ENCODE measurements at regions not wholly inside any gene's neighbourhood (a gene's known extent, or its start where the extent isn't known, plus 50 kb on each side); places are given as distances from the start of the nearest gene placed in this dataset.

DNA sequence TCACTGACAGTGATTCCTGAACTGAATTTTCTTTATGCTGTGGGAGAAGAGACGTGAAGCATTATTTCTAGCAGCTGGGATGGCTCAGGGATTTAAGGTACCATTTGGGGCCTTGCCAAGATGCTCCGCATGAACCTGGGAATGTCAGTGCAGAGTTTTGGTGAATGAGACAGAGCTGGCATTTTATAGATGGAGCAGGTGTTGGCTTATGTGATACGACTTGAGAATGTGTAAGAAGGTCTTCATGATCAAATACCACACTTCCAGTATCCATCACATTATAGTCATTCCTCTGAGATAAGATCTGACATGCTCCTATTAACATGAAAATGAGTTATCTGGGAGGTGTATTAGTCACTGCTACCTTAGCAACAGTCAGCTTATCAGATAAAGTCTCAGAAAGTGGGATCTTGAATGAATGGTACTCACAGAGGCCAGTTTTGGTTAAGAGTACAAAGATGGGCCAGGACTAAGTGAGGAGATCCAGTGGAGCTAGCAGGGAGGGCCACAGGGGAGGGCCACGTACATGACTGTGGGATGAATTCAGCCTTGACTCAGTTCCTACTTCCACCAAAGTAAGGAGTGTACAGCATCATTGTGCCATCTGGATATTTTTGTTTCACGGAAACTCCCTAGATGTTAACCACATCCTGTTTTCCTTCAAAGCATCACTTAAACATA lies 116.7 kb downstream of the SPCS3 start:
- Histone ChIP-seq H3K27me3 (ENCODE audit: insufficient read depth, low read length) (no peaks in the 10 kb centered on the region), H2AFZ (ENCODE audit: insufficient read depth, low read length, poor library complexity) (no peak overlapping the region), H3K27ac (ENCODE audit: low read depth, low read length) (no peak overlapping the region)

DNA sequence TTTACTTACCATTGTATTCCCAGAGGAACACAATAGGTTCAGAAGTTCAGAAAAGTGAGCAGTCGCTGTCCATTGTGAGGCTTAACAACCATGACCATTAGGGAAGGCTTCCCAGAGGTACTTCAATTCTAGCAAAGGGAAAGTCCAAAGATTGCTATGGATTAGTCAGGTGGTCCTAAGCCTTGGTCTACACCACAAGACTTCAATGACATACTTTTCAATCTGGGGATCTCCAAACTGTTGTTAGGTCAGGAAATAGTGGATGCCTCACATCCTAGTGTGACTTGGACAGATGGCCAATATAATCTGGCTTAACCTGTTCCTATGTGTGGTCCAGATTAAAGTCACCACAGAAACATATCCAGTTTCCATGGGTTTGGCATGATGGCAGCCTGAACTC lies 118.0 kb downstream of the SPCS3 start:
- Histone ChIP-seq H4K91ac (ENCODE audit: low read depth, low read length) (no peak overlapping the region), H3K18ac (ENCODE audit: low read length) (no peak overlapping the region), H3K14ac (ENCODE audit: low read length) (no peak overlapping the region), H3K4me2 (ENCODE audit: low read length) (no peak overlapping the region), H3K4me1 (ENCODE audit: control insufficient read depth in 1 of 2, insufficient read depth in 2 of 2, low read length in 2 of 2) (peaks cover 0 to 2% of the 10 kb centered on the region in 2 experiments), H3K27me3 (ENCODE audit: insufficient read depth, low read length) (no peaks in the 10 kb centered on the region), H2BK5ac (ENCODE audit: low read depth, low read length, poor library complexity) (no peak overlapping the region), H3K36me3 (ENCODE audit: control insufficient read depth in 1 of 2, insufficient read depth in 2 of 2, low read length in 2 of 2) (no peaks in the 10 kb centered on the region), H3K4me3 (ENCODE audit: low read depth, low read length) (no peak overlapping the region), H4K8ac (ENCODE audit: low read depth, low read length) (no peak overlapping the region), H3K79me1 (ENCODE audit: low read length) (no peaks in the 10 kb centered on the region), H3K9me3 (ENCODE audit: insufficient read depth, low read depth, low read length) (no peaks in the 10 kb centered on the region), H3K4ac (ENCODE audit: low read depth, low read length) (no peak overlapping the region), H4K12ac (ENCODE audit: low read depth, low read length) (no peak overlapping the region), H2AFZ (ENCODE audit: insufficient read depth, low read length, poor library complexity) (no peak overlapping the region), H2AK5ac (ENCODE audit: low read length) (no peak overlapping the region), H3K9ac (ENCODE audit: low read length) (no peak overlapping the region), H3K23ac (ENCODE audit: low read length) (no peak overlapping the region), H3K27ac (ENCODE audit: low read depth, low read length) (no peak overlapping the region), H2BK120ac (ENCODE audit: insufficient read depth, low read length, poor library complexity) (no peak overlapping the region), H2BK12ac (ENCODE audit: low read length) (no peak overlapping the region), H3K79me2 (ENCODE audit: control insufficient read depth, insufficient read depth, low read length, poor library complexity) (no peaks in the 10 kb centered on the region)
- no CpG with 5 or more reads among the region's 1 CpG for WGBS (ENCODE audit: extremely low coverage, insufficient coverage, insufficient read length)
- no peak for DNase-seq

More for the DNA sequence above, 116.7 kb downstream of the SPCS3 start:
- no peak overlapping the region for H2BK120ac ChIP-seq (ENCODE audit: insufficient read depth, low read length, poor library complexity)
- peak in 1 of 2 donors; percentile 8 for DNase-seq
- H3K9me3 ChIP-seq (ENCODE audit: insufficient read depth, low read depth, low read length): no peaks in the 10 kb centered on the region
- H3K4me3 ChIP-seq (ENCODE audit: low read depth, low read length): no peak overlapping the region
- no peak overlapping the region for H2BK5ac ChIP-seq (ENCODE audit: low read depth, low read length, poor library complexity)
- no peak overlapping the region for H4K91ac ChIP-seq (ENCODE audit: low read depth, low read length)
- H3K23ac ChIP-seq (ENCODE audit: low read length): no peak overlapping the region
- no peak overlapping the region for H2BK12ac ChIP-seq (ENCODE audit: low read length)
- H4K12ac ChIP-seq (ENCODE audit: low read depth, low read length): no peak overlapping the region
- H2AK5ac ChIP-seq (ENCODE audit: low read length): no peak overlapping the region
- H3K4ac ChIP-seq (ENCODE audit: low read depth, low read length): no peak overlapping the region
- H3K79me1 ChIP-seq (ENCODE audit: low read length): no peaks in the 10 kb centered on the region
- H3K4me1 ChIP-seq (ENCODE audit: control insufficient read depth in 1 of 2, insufficient read depth in 2 of 2, low read length in 2 of 2): peaks cover 0 to 2% of the 10 kb centered on the region in 2 experiments
- H3K36me3 ChIP-seq (ENCODE audit: control insufficient read depth in 1 of 2, insufficient read depth in 2 of 2, low read length in 2 of 2): no peaks in the 10 kb centered on the region
- WGBS (ENCODE audit: extremely low coverage, insufficient coverage, insufficient read length): no CpG with 5 or more reads among the region's 5 CpGs
- no peaks in the 10 kb centered on the region for H3K79me2 ChIP-seq (ENCODE audit: control insufficient read depth, insufficient read depth, low read length, poor library complexity)
- H3K18ac ChIP-seq (ENCODE audit: low read length): no peak overlapping the region
- H4K8ac ChIP-seq (ENCODE audit: low read depth, low read length): no peak overlapping the region
- no peak overlapping the region for H3K14ac ChIP-seq (ENCODE audit: low read length)
- no peak overlapping the region for H3K4me2 ChIP-seq (ENCODE audit: low read length)
- H3K9ac ChIP-seq (ENCODE audit: low read length): no peak overlapping the region

DNA sequence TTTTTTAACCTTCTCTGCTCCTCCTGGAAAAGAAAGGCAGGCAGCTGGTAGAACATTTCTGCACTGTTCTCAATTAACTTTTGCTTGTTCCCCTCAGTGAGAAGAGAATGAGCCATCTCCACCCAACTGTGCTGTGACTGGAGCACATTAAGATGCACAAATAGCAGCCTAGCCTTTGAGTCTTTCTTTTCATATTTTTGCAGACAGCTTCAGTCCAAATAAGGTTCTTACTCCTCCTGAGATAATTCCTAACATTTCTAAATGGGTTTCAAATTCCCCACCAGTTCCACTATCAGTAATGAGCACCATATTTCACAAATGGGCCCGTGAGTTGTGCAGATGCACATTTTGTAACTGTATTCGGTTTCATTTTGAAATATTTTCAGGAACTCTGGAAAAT lies 118.6 kb downstream of the SPCS3 start:
- H3K4me1 ChIP-seq (ENCODE audit: control insufficient read depth in 1 of 2, insufficient read depth in 2 of 2, low read length in 2 of 2): peaks cover 0 to 2% of the 10 kb centered on the region in 2 experiments
- no peak overlapping the region for H3K4me2 ChIP-seq (ENCODE audit: low read length)
- H3K9me3 ChIP-seq (ENCODE audit: insufficient read depth, low read depth, low read length): no peaks in the 10 kb centered on the region
- H4K8ac ChIP-seq (ENCODE audit: low read depth, low read length): no peak overlapping the region
- no peak overlapping the region for H3K14ac ChIP-seq (ENCODE audit: low read length)
- no peak overlapping the region for H3K23ac ChIP-seq (ENCODE audit: low read length)
- H2BK5ac ChIP-seq (ENCODE audit: low read depth, low read length, poor library complexity): no peak overlapping the region
- no peak overlapping the region for H2AFZ ChIP-seq (ENCODE audit: insufficient read depth, low read length, poor library complexity)
- no peak for DNase-seq
- no peaks in the 10 kb centered on the region for H3K79me1 ChIP-seq (ENCODE audit: low read length)
- H4K12ac ChIP-seq (ENCODE audit: low read depth, low read length): no peak overlapping the region
- no peak overlapping the region for H2BK12ac ChIP-seq (ENCODE audit: low read length)
- H3K4ac ChIP-seq (ENCODE audit: low read depth, low read length): no peak overlapping the region
- no peak overlapping the region for H4K91ac ChIP-seq (ENCODE audit: low read depth, low read length)
- no peak overlapping the region for H3K4me3 ChIP-seq (ENCODE audit: low read depth, low read length)
- no peak overlapping the region for H2BK120ac ChIP-seq (ENCODE audit: insufficient read depth, low read length, poor library complexity)
- H3K9ac ChIP-seq (ENCODE audit: low read length): no peak overlapping the region
- no peak overlapping the region for H3K18ac ChIP-seq (ENCODE audit: low read length)
- no peaks in the 10 kb centered on the region for H3K27me3 ChIP-seq (ENCODE audit: insufficient read depth, low read length)
- no CpG with 5 or more reads among the region's 2 CpGs for WGBS (ENCODE audit: extremely low coverage, insufficient coverage, insufficient read length)
- H3K27ac ChIP-seq (ENCODE audit: low read depth, low read length): no peak overlapping the region
- H3K36me3 ChIP-seq (ENCODE audit: control insufficient read depth in 1 of 2, insufficient read depth in 2 of 2, low read length in 2 of 2): no peaks in the 10 kb centered on the region
- no peaks in the 10 kb centered on the region for H3K79me2 ChIP-seq (ENCODE audit: control insufficient read depth, insufficient read depth, low read length, poor library complexity)
- no peak overlapping the region for H2AK5ac ChIP-seq (ENCODE audit: low read length)

DNA sequence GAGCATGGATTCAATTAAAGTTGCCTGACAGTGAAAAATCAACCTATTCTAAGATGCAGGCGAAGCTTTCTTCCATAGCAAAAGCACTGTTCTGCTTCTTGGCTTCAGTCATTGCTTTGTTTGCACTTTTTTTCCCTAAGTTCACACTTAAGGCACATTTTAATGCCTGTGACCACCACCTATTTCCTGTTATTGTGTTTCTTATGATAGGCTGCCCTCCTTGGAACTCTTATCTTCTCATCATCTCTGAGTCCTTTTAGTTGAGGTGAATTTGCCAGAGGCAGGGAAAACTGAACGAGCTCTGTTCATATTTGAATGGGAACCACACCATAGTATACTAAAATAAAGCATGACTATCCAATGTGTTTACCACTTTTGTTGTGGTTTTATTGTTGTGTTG lies 119.8 kb downstream of the SPCS3 start:
- no peak overlapping the region for H3K18ac ChIP-seq (ENCODE audit: low read length)
- H3K14ac ChIP-seq (ENCODE audit: low read length): no peak overlapping the region
- no peak overlapping the region for H2BK12ac ChIP-seq (ENCODE audit: low read length)
- no peak overlapping the region for H2AFZ ChIP-seq (ENCODE audit: insufficient read depth, low read length, poor library complexity)
- no peak for DNase-seq
- no peak overlapping the region for H4K8ac ChIP-seq (ENCODE audit: low read depth, low read length)
- no peak overlapping the region for H3K23ac ChIP-seq (ENCODE audit: low read length)
- no peak overlapping the region for H4K91ac ChIP-seq (ENCODE audit: low read depth, low read length)
- H3K4ac ChIP-seq (ENCODE audit: low read depth, low read length): no peak overlapping the region
- no peak overlapping the region for H2AK5ac ChIP-seq (ENCODE audit: low read length)
- no peaks in the 10 kb centered on the region for H3K79me1 ChIP-seq (ENCODE audit: low read length)
- H3K4me2 ChIP-seq (ENCODE audit: low read length): no peak overlapping the region
- H3K27me3 ChIP-seq (ENCODE audit: insufficient read depth, low read length): no peaks in the 10 kb centered on the region
- H3K4me3 ChIP-seq (ENCODE audit: low read depth, low read length): no peak overlapping the region
- H3K27ac ChIP-seq (ENCODE audit: low read depth, low read length): no peak overlapping the region
- peaks cover 0 to 2% of the 10 kb centered on the region in 2 experiments for H3K4me1 ChIP-seq (ENCODE audit: control insufficient read depth in 1 of 2, insufficient read depth in 2 of 2, low read length in 2 of 2)
- H2BK120ac ChIP-seq (ENCODE audit: insufficient read depth, low read length, poor library complexity): no peak overlapping the region
- H3K9ac ChIP-seq (ENCODE audit: low read length): no peak overlapping the region
- no peaks in the 10 kb centered on the region for H3K9me3 ChIP-seq (ENCODE audit: insufficient read depth, low read depth, low read length)
- no CpG with 5 or more reads among the region's 2 CpGs for WGBS (ENCODE audit: extremely low coverage, insufficient coverage, insufficient read length)
- no peak overlapping the region for H4K12ac ChIP-seq (ENCODE audit: low read depth, low read length)
- no peaks in the 10 kb centered on the region for H3K36me3 ChIP-seq (ENCODE audit: control insufficient read depth in 1 of 2, insufficient read depth in 2 of 2, low read length in 2 of 2)
- H3K79me2 ChIP-seq (ENCODE audit: control insufficient read depth, insufficient read depth, low read length, poor library complexity): no peaks in the 10 kb centered on the region
- H2BK5ac ChIP-seq (ENCODE audit: low read depth, low read length, poor library complexity): no peak overlapping the region
